Esophagus mucosa (tissue), 1 donor: ENCODE measurements at regions not wholly inside any gene's neighbourhood (a gene's known extent, or its start where the extent isn't known, plus 50 kb on each side); places are given as distances from the start of the nearest gene placed in this dataset.

ENCODE experiments used
- ATAC-seq: fragments of 200-7000 bp; cut with Tn5 transposase; one replicate; pipeline ENCODE4 v1.9.1; 2020
- donor health status: DM: yes; HTN: yes; CAD: no.

DNA sequence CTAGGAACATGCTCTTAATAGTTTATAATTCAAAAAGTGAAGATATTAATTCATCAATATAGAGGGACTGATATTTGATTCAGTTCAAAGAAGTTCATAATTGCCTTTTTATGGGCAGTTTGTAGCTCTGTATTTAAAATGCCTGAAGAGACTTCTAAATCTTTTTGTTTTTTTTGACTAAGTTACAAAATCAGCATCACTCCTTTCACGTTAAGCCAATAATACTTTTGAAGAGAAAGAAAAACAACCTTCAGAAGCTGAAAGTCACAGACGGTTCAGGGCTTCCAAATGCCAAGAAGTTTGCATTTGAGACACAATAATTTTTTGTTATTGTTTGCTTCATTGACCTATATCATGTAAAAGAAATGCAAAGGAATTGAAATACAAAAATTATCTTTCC lies 394.6 kb upstream of the NR2F2 start:
- no peak for ATAC-seq

DNA sequence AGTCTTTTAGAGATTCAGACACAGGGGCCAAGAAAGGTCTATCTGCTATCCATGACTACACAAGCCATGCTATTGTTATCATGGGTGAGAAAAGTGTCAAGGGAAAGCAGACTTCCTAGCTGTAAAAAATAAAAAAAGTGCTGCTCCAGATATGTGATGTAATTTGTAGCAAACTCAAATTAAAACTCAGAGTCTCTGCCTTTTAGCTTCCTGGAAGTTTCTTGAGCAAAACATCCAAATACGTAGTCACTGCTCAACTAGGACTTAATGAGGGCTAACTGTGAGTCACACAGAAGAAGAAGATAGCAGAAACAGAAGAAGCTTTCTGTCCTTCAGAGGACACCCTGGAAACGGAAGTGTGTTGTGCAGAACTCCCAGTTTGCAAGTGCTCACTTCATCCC lies 393.4 kb upstream of the NR2F2 start:
- ATAC-seq: no peak

DNA sequence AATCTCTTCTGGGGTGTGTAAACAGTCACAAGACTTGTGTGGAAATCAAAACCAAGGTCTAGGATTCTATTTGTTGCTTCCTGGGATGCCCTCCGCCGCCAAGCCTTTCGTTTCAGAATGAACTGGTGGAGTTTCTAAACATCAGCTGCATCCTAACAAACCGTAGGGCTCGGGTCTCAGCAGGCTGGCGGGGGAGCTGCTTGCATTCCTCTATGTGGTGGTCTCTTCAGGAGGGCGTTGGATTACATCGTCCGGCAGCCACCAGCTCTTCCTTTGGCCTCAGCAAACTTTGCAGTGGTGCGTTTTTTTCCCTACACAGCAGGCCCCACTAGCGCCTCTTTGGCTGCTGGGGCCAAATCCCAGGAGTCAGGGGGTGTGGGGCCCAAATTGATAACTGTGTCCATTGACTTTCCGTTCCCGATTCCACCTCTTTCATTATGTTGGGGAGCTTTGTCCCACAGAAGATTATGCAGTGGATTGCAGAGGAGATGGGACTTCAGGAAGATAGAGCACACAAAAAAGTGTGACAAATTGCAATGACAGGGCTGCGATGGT lies 390.0 kb upstream of the NR2F2 start:
- ATAC-seq: no peak

DNA sequence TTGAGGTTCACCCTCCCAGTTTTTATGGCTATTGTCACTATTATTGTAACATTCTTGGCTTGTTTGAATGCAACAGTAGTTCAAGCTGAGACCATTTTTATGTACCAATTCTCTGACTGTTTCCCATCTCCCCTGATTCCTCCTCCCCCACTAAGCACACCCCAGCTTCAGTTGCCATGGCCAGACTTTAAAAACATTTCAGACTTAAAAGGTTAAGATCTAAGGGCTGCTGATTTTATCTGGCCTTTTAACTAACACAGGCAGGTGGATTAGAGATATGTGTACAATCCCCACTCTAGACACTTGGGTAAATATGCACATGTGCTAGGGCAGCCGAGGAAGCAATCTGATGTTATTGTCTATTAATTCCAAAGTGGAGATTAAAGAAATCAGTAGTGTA lies 386.3 kb upstream of the NR2F2 start:
- no peak for ATAC-seq

DNA sequence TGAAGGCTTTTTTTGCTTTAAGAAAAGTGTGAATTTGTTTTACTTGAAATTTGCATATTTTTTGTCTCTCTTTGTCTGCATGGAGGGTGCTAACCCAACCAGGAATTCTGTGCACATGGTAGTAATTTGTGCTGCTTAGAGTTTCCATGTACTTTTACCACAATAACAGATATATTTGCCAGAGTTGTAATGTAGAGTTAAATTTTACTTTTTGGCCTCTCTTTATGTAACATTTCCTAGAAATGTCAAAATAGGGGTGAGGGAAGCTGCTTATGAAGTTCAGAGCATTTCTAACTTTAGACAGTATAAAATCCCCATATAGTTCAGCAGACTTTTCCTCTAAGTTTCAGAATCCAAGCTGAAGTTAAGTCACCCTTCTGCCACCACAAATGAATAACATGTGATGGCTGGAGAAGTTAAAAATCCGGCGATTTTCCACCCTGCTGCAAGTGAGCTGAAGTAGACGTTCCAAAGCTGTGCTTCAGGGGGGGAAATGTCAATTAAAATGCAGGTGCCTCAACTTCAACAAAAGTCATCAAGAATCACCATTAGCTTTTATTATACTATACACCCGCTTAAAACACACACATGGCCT lies 385.7 kb upstream of the NR2F2 start:
- ATAC-seq: no peak

DNA sequence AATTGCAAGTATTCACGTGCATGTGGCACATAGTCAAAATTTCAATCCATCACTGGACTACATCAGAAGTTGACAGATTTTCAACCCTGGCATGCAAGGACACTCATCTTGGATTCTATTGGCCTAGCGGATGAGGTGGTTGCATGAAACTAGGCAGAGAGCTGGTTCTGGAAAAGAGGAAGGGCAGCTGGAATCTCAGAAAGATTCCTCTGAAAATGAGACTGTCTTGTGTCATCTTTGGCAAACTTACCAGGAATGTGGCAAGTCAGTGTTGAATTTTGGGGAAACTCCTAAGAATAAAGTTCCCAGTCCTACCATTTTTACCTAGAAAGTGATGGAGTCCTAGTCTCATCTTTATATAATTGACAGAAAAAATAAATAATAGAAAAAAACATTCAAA lies 384.3 kb upstream of the NR2F2 start:
- no peak for ATAC-seq

DNA sequence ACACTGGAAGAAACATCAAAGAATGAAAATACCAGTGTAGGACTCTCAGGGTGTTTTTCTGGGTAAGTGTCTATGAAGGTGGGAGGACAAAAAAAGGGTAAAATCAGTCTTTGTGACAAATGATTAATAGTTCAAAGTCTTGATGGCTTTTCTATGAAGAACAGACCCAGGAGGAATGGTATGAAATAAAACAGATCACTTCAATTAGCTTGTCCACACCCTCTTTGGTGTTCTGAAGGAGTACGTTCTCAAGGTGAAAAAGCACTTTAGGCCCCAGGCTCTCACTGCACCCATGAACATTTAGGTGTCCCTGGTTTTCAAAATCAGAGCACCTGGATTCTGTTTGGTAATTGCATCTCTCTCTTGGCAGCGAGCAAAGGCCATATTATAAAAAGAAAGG lies 383.6 kb upstream of the NR2F2 start:
- no peak for ATAC-seq

DNA sequence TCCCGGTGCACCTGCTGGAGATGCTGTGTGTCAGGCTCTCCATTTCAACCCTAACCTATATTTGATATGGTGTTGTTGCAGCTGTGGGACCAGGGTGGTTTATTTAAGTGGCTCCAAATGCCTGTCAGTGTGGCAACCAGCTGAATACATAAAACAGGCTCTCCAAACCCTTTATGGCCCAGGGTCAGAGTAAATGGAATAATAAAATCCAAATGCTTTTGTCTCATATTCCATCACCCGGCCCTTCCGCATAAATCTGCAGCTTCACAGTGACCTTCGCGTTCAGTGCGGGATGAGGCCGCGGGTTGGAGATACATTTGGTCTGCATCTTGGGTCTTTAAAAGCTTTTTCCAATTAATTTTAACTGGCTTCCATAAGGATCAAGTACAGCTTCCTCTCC lies 382.1 kb upstream of the NR2F2 start:
- ATAC-seq: no peak

DNA sequence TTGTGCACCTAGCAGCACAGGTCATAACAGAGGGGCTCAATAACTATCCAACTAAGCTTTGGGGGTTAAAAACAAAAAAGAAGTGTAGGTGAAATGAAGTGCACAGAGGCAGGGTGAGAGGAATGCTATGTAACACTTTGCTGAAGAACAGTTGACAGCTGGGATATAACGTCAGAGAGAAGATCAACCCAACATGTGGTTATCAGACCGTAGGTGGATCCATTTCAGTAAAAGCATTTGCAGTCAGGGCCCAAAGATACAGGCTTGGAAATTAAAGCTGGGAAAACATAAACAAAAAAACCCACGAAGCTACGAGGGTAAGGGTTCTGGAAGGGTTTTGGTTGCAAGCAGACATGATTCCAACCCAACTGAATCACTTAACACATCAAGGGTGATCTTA lies 377.5 kb upstream of the NR2F2 start:
- no peak for ATAC-seq

DNA sequence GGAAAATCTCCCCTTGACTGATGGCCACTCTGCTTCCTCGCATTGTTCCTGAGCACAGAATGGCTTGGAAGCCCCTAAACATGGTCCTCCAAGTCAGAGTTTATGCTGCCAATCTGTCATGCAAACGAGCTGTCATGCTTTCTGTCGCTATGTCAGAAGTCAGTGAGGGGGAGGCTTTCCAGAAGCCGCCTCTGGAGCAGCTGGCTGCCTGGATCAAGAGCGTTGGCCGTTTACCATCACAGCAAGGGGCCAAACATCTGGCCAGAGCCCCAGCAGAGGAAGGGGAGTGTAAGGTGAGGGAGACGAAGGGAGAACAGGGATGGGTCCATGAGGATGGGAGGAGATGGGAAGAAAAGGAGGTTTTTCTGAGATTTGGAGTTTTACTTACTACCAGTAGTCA lies 372.6 kb upstream of the NR2F2 start:
- no peak for ATAC-seq

DNA sequence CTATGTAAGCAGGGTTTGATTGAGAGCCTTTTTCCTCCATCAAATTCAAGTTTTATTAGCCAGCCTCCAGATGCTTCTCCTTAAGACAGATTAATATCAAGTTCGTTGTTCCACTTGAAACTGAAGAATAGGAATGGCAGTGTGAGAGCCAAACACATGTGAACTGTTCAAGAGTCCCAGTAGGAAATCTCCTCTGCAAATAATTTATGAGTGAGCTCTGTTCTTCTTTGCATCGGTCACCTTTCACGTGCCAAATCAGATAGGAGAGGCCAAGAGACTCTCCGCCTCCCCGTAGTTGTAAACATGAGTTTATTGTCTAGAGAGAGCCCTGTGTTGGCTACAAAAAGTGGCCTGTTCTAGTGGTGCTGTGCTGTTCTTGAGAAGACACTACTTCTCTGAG lies 372.1 kb upstream of the NR2F2 start:
- ATAC-seq: no peak

DNA sequence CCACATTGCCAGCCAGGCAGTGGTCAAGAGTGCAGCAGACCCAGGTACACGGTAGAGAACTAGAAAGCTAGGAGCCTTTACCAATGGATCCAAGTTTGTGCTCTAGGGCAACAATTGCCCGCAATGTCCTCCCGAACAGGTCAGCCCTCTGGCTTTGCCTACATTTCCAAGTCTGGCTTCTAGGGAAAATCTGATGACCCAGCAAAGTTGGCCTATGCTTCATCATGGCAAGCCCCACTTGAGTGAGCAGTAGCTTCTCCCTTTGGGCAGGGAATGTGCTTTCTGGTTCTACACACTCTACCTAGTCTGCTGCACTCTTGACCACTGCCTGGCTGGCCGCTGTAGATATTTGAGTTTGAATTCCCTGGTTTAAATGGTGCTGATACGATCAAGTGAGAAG lies 361.6 kb upstream of the NR2F2 start:
- ATAC-seq: no peak

DNA sequence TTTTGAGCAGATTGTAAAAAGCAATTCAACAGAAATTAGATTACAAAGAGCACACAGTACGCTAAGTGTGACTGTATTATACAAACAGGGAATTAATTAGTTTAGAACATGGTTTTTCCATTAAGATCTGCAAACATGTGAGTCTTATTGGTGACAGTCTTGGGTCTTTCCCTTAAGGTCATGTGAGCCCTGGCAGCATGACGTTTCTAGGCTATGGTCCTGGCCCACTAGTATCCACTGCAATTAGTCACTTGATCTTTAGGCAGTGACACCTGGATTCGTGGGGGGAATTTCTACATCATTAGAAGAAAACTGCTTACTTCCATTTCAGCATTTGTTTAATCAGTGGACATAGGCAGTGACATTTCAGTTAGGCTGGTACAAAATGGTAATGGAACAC lies 360.2 kb upstream of the NR2F2 start:
- ATAC-seq: no peak

DNA sequence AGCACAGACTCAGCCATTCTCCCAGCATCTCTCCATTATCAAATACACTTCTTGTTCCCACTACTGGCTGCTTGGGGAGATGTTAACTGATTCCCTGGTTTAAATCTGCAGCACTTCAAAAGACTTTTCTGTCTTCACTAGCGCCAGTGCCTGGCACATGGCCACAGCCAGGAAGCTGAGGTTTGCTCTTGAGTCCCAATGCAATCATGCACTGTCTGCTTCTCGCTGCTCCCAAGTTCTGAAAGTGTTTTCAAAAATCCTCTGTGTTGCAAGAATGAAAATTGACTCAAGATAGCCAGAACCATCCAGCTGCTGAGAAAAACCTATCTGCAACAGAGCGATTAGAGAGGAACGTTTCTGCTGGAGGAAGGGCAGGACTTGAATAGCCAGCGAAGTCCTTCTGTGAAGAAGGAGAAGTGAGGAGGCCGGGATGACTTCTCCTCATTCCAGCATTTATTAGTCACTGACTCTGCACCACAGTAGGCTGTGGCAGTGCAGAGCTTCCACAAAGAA lies 358.4 kb upstream of the NR2F2 start:
- ATAC-seq: no peak

DNA sequence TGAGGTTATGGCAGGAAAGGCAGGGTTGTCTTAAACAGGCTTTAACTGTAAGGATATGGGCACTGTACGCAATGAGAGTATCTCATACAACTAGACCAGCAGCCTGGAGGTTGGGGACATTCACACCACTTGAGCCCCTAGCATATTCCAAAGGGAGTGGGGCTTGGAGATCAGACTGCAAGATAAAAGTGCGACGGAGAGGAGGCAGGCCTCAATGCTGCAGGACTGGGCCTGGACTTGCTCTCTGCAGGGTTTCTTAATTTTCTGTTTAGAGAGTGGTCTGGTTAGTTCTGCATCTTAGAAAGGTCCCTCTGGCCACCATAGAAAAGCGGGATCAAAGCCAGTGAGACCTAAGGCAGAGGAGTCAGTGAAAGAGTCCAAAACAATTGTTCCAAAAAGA lies 357.7 kb upstream of the NR2F2 start:
- ATAC-seq: no peak

DNA sequence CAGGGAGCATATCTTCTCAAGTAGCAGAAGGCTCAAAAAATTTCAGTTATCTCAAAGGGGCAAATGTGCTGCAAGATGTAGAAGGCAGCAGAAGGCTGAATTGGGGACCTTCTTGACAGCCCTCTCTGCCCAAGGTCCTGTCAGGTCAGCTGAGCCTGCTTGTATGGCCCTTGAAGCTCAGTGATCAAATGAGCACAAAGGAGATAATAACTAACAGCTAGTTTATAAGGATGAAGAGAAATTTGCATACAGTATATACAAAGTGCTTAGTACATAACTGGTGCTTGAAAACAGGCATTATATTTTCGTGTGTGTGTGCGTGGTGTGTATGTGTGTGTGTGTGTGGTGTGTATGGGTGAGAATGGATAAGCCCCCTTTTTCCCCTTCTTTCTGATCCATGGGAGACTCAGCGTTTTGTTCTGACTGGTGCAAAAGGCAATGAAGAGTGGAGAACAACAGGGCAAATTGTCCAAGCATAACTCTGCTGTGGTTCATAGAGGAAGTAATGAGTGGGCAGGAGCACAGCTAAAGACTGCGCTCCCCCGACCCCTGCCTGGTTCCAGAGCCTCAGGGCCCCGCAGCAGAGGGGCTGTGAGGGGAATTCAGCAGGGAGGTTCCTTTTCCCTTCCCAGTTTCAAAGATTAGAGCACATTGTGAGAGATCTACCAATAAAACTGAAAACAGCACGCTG lies 356.8 kb upstream of the NR2F2 start:
- ATAC-seq: no peak

DNA sequence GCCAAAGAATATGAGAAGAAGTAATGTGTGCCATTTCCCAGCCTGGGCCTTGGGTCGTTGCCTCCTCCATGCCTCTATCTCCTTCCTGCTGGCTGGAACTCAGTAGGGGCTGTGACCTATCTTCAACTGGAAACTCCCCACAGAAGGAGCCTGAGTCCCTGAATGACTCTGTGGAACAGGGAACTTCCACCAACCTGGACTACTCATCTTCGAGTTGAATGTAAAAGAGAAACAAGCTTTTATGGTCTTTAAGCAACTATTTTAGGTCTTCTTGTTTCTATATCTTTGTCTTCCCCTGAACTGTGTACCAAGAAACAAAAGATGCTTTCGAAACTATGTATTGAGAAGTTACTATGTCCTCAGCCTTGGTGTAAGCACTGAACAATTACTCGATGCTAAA lies 355.3 kb upstream of the NR2F2 start:
- ATAC-seq: no peak

DNA sequence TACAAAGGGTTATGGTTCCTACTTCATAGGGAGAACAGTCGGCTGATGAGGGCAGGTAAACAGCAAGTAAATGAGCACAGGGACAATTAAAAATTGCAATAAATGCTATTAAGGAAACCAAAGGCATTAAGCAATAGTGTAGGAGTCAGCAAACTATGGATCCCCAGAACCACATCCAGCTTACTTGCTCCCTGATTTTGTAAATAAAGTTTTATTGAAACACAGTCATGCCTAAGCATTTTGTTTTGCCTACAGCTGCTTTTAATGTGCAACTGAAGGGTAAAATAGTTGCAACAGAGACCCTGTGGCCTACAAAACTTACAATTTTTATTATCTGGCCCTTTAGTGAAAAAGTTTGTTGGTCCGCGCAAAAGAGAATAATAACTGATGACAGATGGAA lies 351.2 kb upstream of the NR2F2 start:
- ATAC-seq: no peak

DNA sequence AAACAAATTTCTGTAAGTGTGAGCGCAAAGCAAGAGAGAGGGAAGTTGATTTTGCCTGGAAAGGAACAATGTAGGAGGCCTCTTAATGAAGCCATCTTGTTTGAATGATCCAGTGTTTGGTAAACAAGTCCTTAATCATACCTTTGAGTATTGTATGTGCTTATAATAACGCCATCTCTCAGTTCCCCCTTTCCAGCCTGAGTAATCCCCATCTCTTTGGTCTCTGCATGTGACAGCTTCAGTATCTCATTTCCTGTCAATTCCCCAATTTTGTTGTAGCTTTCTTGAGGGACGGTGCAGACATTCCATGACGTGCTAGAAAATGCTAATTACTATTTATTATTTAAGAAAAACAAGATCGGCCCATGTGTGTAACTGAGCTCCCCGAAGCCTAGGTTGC lies 349.3 kb upstream of the NR2F2 start:
- ATAC-seq: no peak

DNA sequence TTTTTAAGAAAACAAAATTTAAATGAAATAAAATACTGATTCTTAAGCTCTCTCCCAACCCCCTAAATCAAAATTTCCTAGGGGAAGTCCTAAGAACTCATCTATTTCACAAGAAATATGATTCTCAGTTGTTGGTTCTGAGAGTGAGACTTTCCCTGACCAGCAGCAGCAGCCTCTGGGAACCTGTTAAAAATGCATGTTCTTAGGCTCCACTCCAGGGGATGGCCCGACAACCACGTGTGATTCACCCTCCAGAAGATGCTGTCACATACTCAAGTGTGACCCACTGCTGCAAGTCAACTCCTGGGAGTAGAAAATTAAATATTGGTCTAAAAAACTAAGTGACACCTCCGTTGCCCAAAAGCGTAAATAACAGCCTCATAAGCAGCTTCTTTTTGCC lies 343.2 kb upstream of the NR2F2 start:
- no peak for ATAC-seq

DNA sequence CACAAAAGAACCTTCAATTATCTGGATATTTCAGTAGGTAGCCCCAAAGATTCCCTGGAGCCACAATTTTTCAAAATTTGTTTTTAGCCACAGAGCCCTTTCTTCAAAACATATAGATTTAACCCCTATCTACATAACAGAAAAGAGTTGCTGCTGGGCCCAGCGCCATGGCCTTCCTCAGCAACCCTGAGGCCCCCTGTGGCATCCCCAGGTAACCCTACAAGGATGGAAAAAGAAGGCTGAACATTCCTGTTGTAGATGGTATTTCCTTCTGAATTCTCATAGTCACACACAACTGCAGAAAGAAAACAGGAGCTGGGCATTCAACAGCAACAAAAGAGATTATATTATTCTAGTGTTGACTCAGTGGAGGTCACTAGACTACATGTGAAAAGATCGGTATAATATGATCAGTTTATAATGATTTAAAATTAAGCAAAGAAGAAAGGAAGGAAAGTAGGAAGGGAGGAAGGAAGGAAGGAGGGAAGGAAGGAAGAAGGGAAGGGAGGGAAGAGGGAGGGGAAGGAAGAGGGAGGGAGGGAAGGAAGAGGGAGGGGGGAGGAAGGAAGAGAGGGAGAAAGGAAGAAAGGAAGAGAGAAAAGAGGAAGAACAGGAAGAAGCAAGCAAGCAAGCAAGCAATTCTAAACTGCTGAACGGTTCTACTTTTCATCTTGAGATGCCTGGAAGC lies 342.5 kb upstream of the NR2F2 start:
- no peak for ATAC-seq

DNA sequence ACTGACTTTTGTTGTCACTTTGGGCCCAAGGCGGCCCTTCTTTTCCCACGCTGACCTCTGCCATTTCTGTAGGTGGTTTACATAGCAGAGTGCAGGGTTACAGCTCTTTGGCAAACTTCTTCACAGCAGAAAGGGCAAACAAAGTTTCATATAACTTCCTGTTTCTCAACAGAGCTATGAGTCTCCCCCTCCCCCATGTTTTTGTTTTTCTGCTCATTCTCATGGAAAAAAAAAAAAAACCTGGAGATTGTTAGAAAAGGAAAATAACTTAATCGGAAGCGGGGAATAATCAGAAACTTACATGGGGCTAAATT lies 342.0 kb upstream of the NR2F2 start:
- ATAC-seq: no peak

DNA sequence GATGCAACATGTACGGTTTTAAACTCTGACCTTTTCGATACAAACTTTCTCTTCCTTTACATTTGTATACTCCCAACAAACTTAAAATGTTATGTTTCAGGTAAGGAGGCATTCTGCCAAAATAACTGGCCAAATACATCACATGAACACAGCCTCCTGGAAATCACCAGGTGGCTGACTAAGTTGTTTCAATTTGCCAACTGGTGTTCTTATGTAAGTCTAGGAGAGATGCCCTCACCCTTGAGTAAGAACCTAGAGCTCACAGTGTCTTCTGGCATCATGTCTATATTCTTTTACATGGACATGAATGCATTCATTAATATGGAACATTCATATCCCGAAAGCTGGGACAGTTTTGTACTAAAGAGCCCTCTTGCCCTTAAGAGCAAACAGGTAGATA lies 341.1 kb upstream of the NR2F2 start:
- no peak for ATAC-seq

DNA sequence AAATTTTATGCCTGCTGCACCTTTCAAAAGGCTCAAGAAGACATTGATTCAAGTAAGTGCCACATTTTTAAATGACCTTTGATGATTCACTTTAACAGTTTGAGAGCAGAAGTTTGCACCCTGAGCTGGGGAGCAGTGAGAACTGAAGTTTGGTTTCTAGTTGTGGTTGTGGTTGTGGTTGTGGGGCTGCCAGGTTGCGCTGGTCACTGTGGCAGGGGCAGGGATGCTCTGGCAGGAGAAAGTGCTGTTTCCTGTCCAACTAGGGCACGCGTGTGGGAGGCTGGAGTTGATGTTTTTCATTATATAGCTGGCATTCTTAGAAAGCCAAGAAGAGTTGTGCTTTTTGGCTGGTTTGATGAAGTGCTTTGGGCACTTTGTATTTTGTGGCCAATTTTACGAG lies 339.7 kb upstream of the NR2F2 start:
- ATAC-seq: no peak
